ENCODE measurements at regions not wholly inside any gene's neighbourhood (a gene's known extent, or its start where the extent isn't known, plus 50 kb on each side); places are given as distances from the start of the nearest gene placed in this dataset.

GRCh38 chr6:110556317-110557110, 80.1 kb upstream of the SLC22A16 start:
- Histone ChIP-seq H3K18ac (ENCODE audit: extremely low read depth, low read length) (no peak overlapping the region), H3K56ac (replicated peaks; ENCODE audit: insufficient read length, low read depth, low read length) (no peak overlapping the region), H2BK15ac (ENCODE audit: low read length) (no peak overlapping the region), H4K20me1 (replicated peaks in 1 of 2; ENCODE audit: control insufficient read depth in 1 of 2, insufficient read depth in 2 of 2, low read length in 2 of 2) (no peaks in the 10 kb centered on the region), H3K79me1 (ENCODE audit: low read depth, low read length) (no peaks in the 10 kb centered on the region), H2AFZ (ENCODE audit: low read length) (no peak overlapping the region), H2BK12ac (ENCODE audit: low read depth, low read length) (no peak overlapping the region), H3K4me3 (ENCODE audit: extremely low read depth in 1 of 4, insufficient read depth in 2 of 4, low read depth in 3 of 4, low read length in 4 of 4) (no peak overlapping the region), H3K23me2 (ENCODE audit: low read depth, low read length) (no peaks in the 10 kb centered on the region), H3K4ac (replicated peaks; ENCODE audit: insufficient read length, low read depth, low read length) (no peak overlapping the region), H4K91ac (replicated peaks; ENCODE audit: insufficient read length, low read length) (no peak overlapping the region), H3K27me3 (replicated peaks in 1 of 4; ENCODE audit: control insufficient read depth in 3 of 4, extremely low read depth in 1 of 4, insufficient read depth in 3 of 4, low read length in 3 of 4) (peaks cover 0 to 2% (median 0%) of the 10 kb centered on the region in 4 experiments; a peak in 1 of 7 replicates), H3K9me3 (ENCODE audit: insufficient read depth in 2 of 2, low read depth in 1 of 2, low read length in 1 of 2) (no peaks in the 10 kb centered on the region; a peak in 1 of 4 replicates), H2BK120ac (replicated peaks; ENCODE audit: low read depth, low read length) (no peak overlapping the region), H4K5ac (ENCODE audit: insufficient read length, low read depth, low read length) (no peak overlapping the region), H2BK5ac (ENCODE audit: low read depth, low read length) (no peak overlapping the region), H3K23ac (ENCODE audit: insufficient read length) (no peak overlapping the region), H2BK20ac (ENCODE audit: low read length) (no peak overlapping the region), H3K14ac (ENCODE audit: insufficient read length) (no peak overlapping the region), H3K4me2 (ENCODE audit: insufficient read depth in 1 of 2, low read depth in 2 of 2, low read length in 2 of 2) (no peak overlapping the region), H2AK5ac (ENCODE audit: low read depth, low read length) (no peak overlapping the region), H3K9ac (replicated peaks in 1 of 4; ENCODE audit: extremely low read depth in 1 of 4, low read depth in 3 of 4, low read length in 3 of 4) (no peak overlapping the region), H3K36me3 (ENCODE audit: control insufficient read depth in 2 of 4, insufficient read depth in 4 of 4, low read length in 3 of 4) (no peaks in the 10 kb centered on the region), H3K4me1 (replicated peaks in 1 of 4; ENCODE audit: control insufficient read depth in 3 of 4, insufficient read depth in 4 of 4, low read length in 3 of 4) (no peaks in the 10 kb centered on the region), H3K79me2 (ENCODE audit: control insufficient read depth in 1 of 2, insufficient read depth in 2 of 2, low read length in 2 of 2) (no peaks in the 10 kb centered on the region), H3K27ac (ENCODE audit: low read depth, low read length) (no peak overlapping the region), H4K8ac (ENCODE audit: extremely low read depth, insufficient read depth, low read length) (no peak overlapping the region)
- 90% methylated on average over 9 of the region's 9 CpGs; no CpG with 5 or more reads in 1 of the 2 experiments for WGBS, 2 experiments (ENCODE audit: extremely low coverage in 1 of 2, insufficient coverage in 1 of 2, insufficient read length in 1 of 2, insufficient replicate concordance in 2 of 2, low coverage in 1 of 2, low lambda C conversion rate in 2 of 2, missing lambda C conversion rate in 1 of 2)
- ChIA-PET CTCF (ENCODE audit: partially characterized antibody) (interaction anchor here (0.8 to 1.5 kb wide), 2 partner anchors 15 to 29 kb away, joined by 3 to 4 read pairs; no protein-coding TSS in a partner anchor), POLR2A (ENCODE audit: partially characterized antibody) (interaction anchor here (0.6 to 1.6 kb wide), 2 partner anchors 45 to 411 kb away, joined by 3 read pairs; no protein-coding TSS in a partner anchor)
- FAIRE-seq (no peak), DNase-seq (ENCODE audit: low read depth in 1 of 2, low spot score in 2 of 2) (no peak)
- TF ChIP-seq POLR2A (IDR thresholded peaks at IDR 0.05; ENCODE audit: control extremely low read depth in 1 of 2, low read depth in 2 of 2, low read length in 2 of 2) (no peak), JUN (IDR thresholded peaks at IDR 0.05; ENCODE audit: low read depth, low read length) (no peak), GABPA (IDR thresholded peaks at IDR 0.05; ENCODE audit: borderline replicate concordance, insufficient read depth, low read length) (no peak), CBX5 (IDR thresholded peaks at IDR 0.05; ENCODE audit: low read depth, low read length) (no peak), E2F6 (IDR thresholded peaks at IDR 0.05) (no peak), SRF (IDR thresholded peaks at IDR 0.05; ENCODE audit: low read depth, low read length) (no peak), BACH1 (IDR thresholded peaks at IDR 0.05; ENCODE audit: low read length) (no peak), CBX8 (IDR thresholded peaks at IDR 0.05; ENCODE audit: borderline replicate concordance, low read depth, low read length) (no peak), BRCA1 (IDR thresholded peaks at IDR 0.05; ENCODE audit: low read depth, low read length) (no peak), MAX (IDR thresholded peaks at IDR 0.05) (no peak), EGR1 (IDR thresholded peaks at IDR 0.05; ENCODE audit: borderline replicate concordance, low read depth, low read length) (no peak), JUND (IDR thresholded peaks at IDR 0.05; ENCODE audit: low read length) (no peak), TAF1 (IDR thresholded peaks at IDR 0.05; ENCODE audit: low read depth, low read length) (no peak)

Measured in H1 (cell line).